Nephron progenitor cell (in vitro differentiated cells): ENCODE measurements at regions not wholly inside any gene's neighbourhood (a gene's known extent, or its start where the extent isn't known, plus 50 kb on each side); places are given as distances from the start of the nearest gene placed in this dataset.

Experiments
- DNase-seq: peaks from one replicate; pipeline ENCODE4 v3.0.0; 2021
- H3K27ac Mint-ChIP-seq: 2 replicates; pipeline ENCODE4 v1.8.0; 2021; ENCODE audit warnings: mild to moderate bottlenecking, moderate library complexity, mixed read lengths
- H3K27me3 Mint-ChIP-seq: 2 replicates; pipeline ENCODE4 v1.8.0; 2021; ENCODE audit warnings: mild to moderate bottlenecking, low read depth, mixed read lengths; ENCODE audit not compliant: poor library complexity
- H3K36me3 Mint-ChIP-seq: 2 replicates; pipeline ENCODE4 v1.8.0; 2021; ENCODE audit warnings: low read depth, mixed read lengths
- H3K4me1 Mint-ChIP-seq: 2 replicates; pipeline ENCODE4 v1.8.0; 2021; ENCODE audit warnings: mixed read lengths
- H3K4me3 Mint-ChIP-seq: 2 replicates; pipeline ENCODE4 v1.8.0; 2021; ENCODE audit warnings: mild to moderate bottlenecking, moderate library complexity, mixed read lengths
- H3K9me3 Mint-ChIP-seq: 2 replicates; pipeline ENCODE4 v1.8.0; 2021; ENCODE audit warnings: mild to moderate bottlenecking, moderate library complexity, mixed read lengths
- CTCF ChIP-seq: fragments of 200-600 bp; sonication (generic); IDR thresholded peaks from 2 replicates; pipeline ENCODE4 v1.5.0; 2021; ENCODE audit warnings: antibody characterized with exemption

- Mint-ChIP-seq H3K9me3 (no peaks in the 10 kb centered on the region), H3K36me3 (no peaks in the 10 kb centered on the region), H3K27me3 (no peaks in the 10 kb centered on the region), H3K27ac (no peak overlapping the region), H3K4me3 (no peak overlapping the region), H3K4me1 (peaks cover 12% of the 10 kb centered on the region)
- TF ChIP-seq CTCF, result no peak
- no peak for DNase-seq
These were observed 610.0 kb upstream of the CDH2 start for GRCh38 chr18:28786926-28787325.

DNA sequence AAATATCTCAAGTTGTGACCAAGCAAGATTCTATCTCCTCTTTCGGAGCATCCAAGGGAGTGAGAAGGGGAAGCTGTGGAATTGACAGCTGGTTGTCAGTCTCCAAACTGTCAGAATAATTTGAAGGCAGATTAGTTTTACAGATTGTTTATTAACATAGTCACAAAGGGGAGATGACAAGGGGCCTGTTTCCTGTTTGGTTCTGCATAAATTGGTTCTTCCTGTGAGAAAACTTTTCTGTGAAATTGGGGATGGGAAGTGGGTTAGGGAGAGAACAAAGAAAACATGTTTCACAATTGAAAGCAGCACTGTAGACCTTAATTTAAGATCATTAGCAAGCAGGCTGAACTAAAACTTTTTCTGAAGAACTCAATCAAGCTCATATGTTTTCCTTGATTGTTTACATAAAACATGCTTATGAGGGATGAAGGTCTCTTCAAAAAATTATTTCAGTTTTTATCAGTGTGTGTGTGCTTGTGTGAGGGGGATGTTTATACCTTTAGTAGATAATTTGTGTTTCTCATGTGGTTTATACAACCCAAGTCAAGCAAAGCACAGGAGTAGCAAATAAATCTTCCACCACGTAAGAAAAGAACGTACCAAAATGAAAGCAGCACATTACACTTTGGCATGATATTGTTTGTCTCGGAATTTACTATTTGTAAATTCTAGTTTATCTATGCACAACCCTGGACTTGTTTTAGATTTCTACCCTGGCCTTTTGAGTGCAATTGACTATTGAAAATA lies 604.9 kb upstream of the CDH2 start:
- Mint-ChIP-seq H3K4me3 (no peak overlapping the region), H3K9me3 (no peaks in the 10 kb centered on the region), H3K27ac (peak overlapping the region; percentile 6), H3K27me3 (no peaks in the 10 kb centered on the region), H3K4me1 (peaks cover 8% of the 10 kb centered on the region), H3K36me3 (no peaks in the 10 kb centered on the region)
- no peak for TF ChIP-seq CTCF
- DNase-seq, result no peak

GRCh38 chr18:28778706-28779105 lies 601.8 kb upstream of the CDH2 start:
- no peak for DNase-seq
- Mint-ChIP-seq H3K9me3 (no peaks in the 10 kb centered on the region), H3K4me1 (peaks cover 8% of the 10 kb centered on the region), H3K27ac (no peak overlapping the region), H3K27me3 (no peaks in the 10 kb centered on the region), H3K36me3 (no peaks in the 10 kb centered on the region), H3K4me3 (no peak overlapping the region)
- no peak for TF ChIP-seq CTCF

DNA sequence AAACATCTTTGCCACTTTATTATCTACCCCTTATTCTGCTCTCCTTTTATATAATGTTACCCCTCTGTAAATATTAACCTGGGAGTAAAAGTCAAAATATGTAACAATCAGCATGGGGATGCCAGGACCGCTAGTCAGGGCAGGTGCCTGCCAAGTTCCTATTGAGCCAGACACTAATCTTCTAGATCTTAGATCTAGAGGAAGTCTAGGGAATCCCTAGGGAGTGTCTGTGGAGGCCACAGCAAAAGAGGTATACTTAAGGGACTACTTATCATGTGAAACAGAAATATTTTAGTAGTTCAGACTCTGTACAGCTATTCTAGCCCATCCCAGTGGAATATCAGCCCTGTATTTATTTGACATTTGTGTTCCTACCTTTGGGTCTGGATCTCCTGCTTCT lies 600.8 kb upstream of the CDH2 start:
- DNase-seq, result no peak
- peaks cover 8% of the 10 kb centered on the region for H3K4me1 Mint-ChIP-seq
- no peaks in the 10 kb centered on the region for H3K27me3 Mint-ChIP-seq
- H3K4me3 Mint-ChIP-seq, result no peak overlapping the region
- no peak overlapping the region for H3K27ac Mint-ChIP-seq
- no peaks in the 10 kb centered on the region for H3K36me3 Mint-ChIP-seq
- no peaks in the 10 kb centered on the region for H3K9me3 Mint-ChIP-seq
- no peak for TF ChIP-seq CTCF

GRCh38 chr18:28771849-28772248 lies 594.9 kb upstream of the CDH2 start:
- H3K9me3 Mint-ChIP-seq, result no peaks in the 10 kb centered on the region
- H3K36me3 Mint-ChIP-seq, result no peaks in the 10 kb centered on the region
- no peaks in the 10 kb centered on the region for H3K4me1 Mint-ChIP-seq
- DNase-seq, result no peak
- TF ChIP-seq CTCF, result no peak
- H3K4me3 Mint-ChIP-seq, result no peak overlapping the region
- no peak overlapping the region for H3K27ac Mint-ChIP-seq
- no peaks in the 10 kb centered on the region for H3K27me3 Mint-ChIP-seq
